ENCODE measurements at regions not wholly inside any gene's neighbourhood (a gene's known extent, or its start where the extent isn't known, plus 50 kb on each side); places are given as distances from the start of the nearest gene placed in this dataset.

- no peak for DNase-seq (ENCODE audit: low spot score)
- no peak overlapping the region for H3K4me3 ChIP-seq
- no peaks in the 10 kb centered on the region for H3K36me3 ChIP-seq
- no peaks in the 10 kb centered on the region for H3K27me3 ChIP-seq
- peaks cover 0 to 6% of the 10 kb centered on the region in 2 donors for H3K9me3 ChIP-seq
- no peaks in the 10 kb centered on the region for H3K4me1 ChIP-seq
- TF ChIP-seq, protein P1, sequence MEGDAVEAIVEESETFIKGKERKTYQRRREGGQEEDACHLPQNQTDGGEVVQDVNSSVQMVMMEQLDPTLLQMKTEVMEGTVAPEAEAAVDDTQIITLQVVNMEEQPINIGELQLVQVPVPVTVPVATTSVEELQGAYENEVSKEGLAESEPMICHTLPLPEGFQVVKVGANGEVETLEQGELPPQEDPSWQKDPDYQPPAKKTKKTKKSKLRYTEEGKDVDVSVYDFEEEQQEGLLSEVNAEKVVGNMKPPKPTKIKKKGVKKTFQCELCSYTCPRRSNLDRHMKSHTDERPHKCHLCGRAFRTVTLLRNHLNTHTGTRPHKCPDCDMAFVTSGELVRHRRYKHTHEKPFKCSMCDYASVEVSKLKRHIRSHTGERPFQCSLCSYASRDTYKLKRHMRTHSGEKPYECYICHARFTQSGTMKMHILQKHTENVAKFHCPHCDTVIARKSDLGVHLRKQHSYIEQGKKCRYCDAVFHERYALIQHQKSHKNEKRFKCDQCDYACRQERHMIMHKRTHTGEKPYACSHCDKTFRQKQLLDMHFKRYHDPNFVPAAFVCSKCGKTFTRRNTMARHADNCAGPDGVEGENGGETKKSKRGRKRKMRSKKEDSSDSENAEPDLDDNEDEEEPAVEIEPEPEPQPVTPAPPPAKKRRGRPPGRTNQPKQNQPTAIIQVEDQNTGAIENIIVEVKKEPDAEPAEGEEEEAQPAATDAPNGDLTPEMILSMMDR (IDR thresholded peaks at IDR 0.05) = no peak
- no peak overlapping the region for H3K27ac ChIP-seq
These were observed 1307.9 kb upstream of the CDH6 start for GRCh38 chr5:29885595-29885994.

DNA sequence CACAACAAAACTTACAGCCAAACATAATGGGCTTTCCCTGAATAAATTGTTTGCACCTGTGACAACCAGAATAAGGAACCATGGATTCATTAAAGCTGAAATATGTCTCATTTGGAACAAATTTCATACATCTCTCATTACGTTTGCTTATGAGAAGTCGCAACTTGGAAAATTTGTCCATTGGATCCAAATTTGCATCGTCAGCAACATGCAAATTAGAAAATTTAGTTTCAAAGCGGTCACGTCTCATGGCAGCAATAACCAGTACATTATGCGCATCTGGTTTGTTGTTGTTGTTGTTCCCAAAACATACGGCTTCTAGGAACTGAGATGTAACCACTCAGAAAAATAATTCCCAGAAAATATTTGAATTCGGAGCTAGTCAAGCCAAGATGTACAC lies 1311.5 kb upstream of the CDH6 start:
- Histone ChIP-seq H3K4me1 (no peaks in the 10 kb centered on the region), H3K36me3 (no peaks in the 10 kb centered on the region), H3K4me3 (no peak overlapping the region), H3K27me3 (no peaks in the 10 kb centered on the region), H3K27ac (no peak overlapping the region), H3K9me3 (peaks cover 0 to 15% of the 10 kb centered on the region in 2 donors)
- no peak for DNase-seq (ENCODE audit: low spot score)
- TF ChIP-seq, protein P1 (IDR thresholded peaks at IDR 0.05) = no peak

- Histone ChIP-seq H3K4me3 (no peak overlapping the region), H3K36me3 (no peaks in the 10 kb centered on the region), H3K27me3 (no peaks in the 10 kb centered on the region), H3K4me1 (no peaks in the 10 kb centered on the region), H3K9me3 (peaks cover 0 to 15% of the 10 kb centered on the region in 2 donors), H3K27ac (no peak overlapping the region)
- TF ChIP-seq, protein P1 (IDR thresholded peaks at IDR 0.05) = no peak
- DNase-seq (ENCODE audit: low spot score) = no peak
These were observed 1314.1 kb upstream of the CDH6 start for GRCh38 chr5:29879401-29879800.

DNA sequence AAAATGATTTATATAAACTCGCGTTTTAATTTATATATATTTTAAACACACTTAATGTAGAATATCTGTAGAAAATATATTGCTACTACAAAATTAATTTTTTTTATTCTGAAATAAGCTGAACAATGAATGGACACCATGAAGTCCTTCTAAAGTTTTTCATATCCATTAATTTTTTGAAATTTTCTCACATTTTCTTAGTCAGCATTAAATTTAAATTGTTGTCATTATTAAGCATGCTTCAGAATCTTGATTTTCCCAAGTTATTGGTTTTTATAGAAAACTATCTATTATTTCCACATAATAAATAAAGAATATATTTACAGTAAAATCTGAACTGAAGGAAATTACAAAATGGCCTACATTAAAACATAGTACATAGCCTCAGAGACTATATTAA lies 1314.9 kb upstream of the CDH6 start:
- peaks cover 0 to 15% of the 10 kb centered on the region in 2 donors for H3K9me3 ChIP-seq
- TF ChIP-seq, protein P1 (IDR thresholded peaks at IDR 0.05) = no peak
- no peak overlapping the region for H3K27ac ChIP-seq

DNA sequence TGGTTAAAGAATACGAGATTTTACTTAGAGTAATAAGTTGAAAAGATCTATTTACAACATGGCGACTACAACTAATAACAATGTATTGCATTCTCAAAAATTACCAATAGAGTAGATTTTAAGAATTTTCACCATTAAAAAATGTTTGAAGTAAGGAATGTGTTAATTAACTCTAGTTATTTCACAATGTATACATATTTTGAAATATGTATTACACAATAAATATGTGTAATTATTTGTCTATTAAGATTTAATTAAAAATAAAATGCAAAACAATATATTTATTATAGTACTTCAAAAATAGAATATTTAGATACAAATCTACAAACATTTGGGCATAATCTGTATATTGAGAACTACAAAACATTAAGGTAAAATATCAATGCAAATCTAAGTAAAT lies 1326.3 kb upstream of the CDH6 start:
- H3K36me3 ChIP-seq = no peaks in the 10 kb centered on the region
- no peak for DNase-seq (ENCODE audit: low spot score)
- H3K4me3 ChIP-seq = no peak overlapping the region
- H3K27ac ChIP-seq = no peak overlapping the region
- no peaks in the 10 kb centered on the region for H3K27me3 ChIP-seq
- no peaks in the 10 kb centered on the region for H3K4me1 ChIP-seq
- TF ChIP-seq, protein P1 (IDR thresholded peaks at IDR 0.05) = no peak
- H3K9me3 ChIP-seq = no peaks in the 10 kb centered on the region

More for the DNA sequence above, 1314.9 kb upstream of the CDH6 start:
- no peak for DNase-seq (ENCODE audit: low spot score)
- Histone ChIP-seq H3K4me3 (no peak overlapping the region), H3K36me3 (no peaks in the 10 kb centered on the region), H3K4me1 (no peaks in the 10 kb centered on the region), H3K27me3 (no peaks in the 10 kb centered on the region)

- no peaks in the 10 kb centered on the region for H3K27me3 ChIP-seq
- H3K27ac ChIP-seq = no peak overlapping the region
- H3K4me3 ChIP-seq = no peak overlapping the region
- no peaks in the 10 kb centered on the region for H3K36me3 ChIP-seq
- H3K9me3 ChIP-seq = no peaks in the 10 kb centered on the region
- no peaks in the 10 kb centered on the region for H3K4me1 ChIP-seq
- TF ChIP-seq, protein P1 (IDR thresholded peaks at IDR 0.05) = no peak
- DNase-seq (ENCODE audit: low spot score) = no peak
These were observed 1339.7 kb upstream of the CDH6 start for GRCh38 chr5:29853711-29854220.
